DOHH2 (cell line): ENCODE measurements at regions not wholly inside any gene's neighbourhood (a gene's known extent, or its start where the extent isn't known, plus 50 kb on each side); places are given as distances from the start of the nearest gene placed in this dataset.

Experiments
- CTCF ChIP-seq: fragments of 200-600 bp; sonication (generic); IDR thresholded peaks from one replicate; pipeline ENCODE4 v1.5.1; 2014; ENCODE audit warnings: antibody characterized with exemption, mild to moderate bottlenecking, low read depth, low read length; ENCODE audit not compliant: poor library complexity, severe bottlenecking
- EZH2phosphoT487 ChIP-seq: fragments of 200-600 bp; sonication (generic); IDR thresholded peaks from 2 replicates; pipeline ENCODE4 v1.6.1; 2017; ENCODE audit warnings: borderline replicate concordance, mild to moderate bottlenecking, antibody characterized with exemption, low read length, moderate library complexity, mixed read lengths

DNA sequence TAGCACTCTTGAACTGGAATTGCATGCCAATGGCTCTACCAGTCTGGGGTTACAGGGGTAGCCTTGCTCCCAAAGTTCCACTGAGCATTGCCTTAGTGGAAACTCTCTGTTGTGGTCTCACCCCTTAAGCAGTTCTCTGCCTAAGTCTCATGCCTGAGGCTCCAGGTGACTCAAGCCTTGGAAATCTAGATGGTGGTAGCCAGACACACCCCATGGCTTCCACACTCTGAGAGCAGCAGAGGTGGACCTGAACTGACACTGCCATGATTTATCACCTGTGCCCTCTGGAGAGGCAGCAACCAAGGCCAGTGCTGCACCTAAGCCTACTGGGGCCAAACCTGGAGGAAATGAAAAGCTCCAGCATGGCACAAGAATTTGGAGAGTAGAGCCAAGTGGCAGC, 285.7 kb upstream of the PKN2 start:
- TF ChIP-seq CTCF (no peak), EZH2phosphoT487 (no peak)
